CD4-positive, CD25-positive, alpha-beta regulatory T cell (primary cell): ENCODE measurements at regions not wholly inside any gene's neighbourhood (a gene's known extent, or its start where the extent isn't known, plus 50 kb on each side); places are given as distances from the start of the nearest gene placed in this dataset.

Source experiments
- ATAC-seq, 2 donors: fragments of 150-1000 bp; cut with Tn5 transposase; one replicate each; pipeline ENCODE4 v1.10.0; 2021; ENCODE audit warnings: low read depth in 2 of 2, moderate number of reproducible peaks in 2 of 2, moderate library complexity in 1 of 2
- DNase-seq, 3 donors: peaks; one replicate each; pipeline versions ENCODE4 v3.0.0 to v3.0.0-alpha.2; 2012 to 2022; ENCODE audit warnings: mixed read lengths in 1 of 3
- H3K27ac ChIP-seq: one replicate; pipeline ENCODE4 v1.7.0; 2013; ENCODE audit warnings: mild to moderate bottlenecking, low read length; ENCODE audit not compliant: insufficient read depth, poor library complexity, severe bottlenecking
- H3K27me3 ChIP-seq: one replicate; pipeline ENCODE4 v1.7.0; 2013; ENCODE audit warnings: low read length; ENCODE audit not compliant: control insufficient read depth, insufficient read depth
- H3K36me3 ChIP-seq: one replicate; pipeline ENCODE4 v1.7.0; 2013; ENCODE audit warnings: mild to moderate bottlenecking, low read length, moderate library complexity; ENCODE audit not compliant: control insufficient read depth, insufficient read depth
- H3K4me1 ChIP-seq: 2 replicates; pipeline ENCODE4 v1.7.0; 2013; ENCODE audit warnings: mild to moderate bottlenecking, low read length; ENCODE audit not compliant: insufficient read depth, control insufficient read depth, poor library complexity, severe bottlenecking
- H3K4me3 ChIP-seq: one replicate; pipeline ENCODE4 v1.7.0; 2013; ENCODE audit warnings: low read depth, mild to moderate bottlenecking, low read length, moderate library complexity
- H3K9me3 ChIP-seq, 2 experiments: 1 replicate in 1 of 2; 2 replicates in 1 of 2; pipeline ENCODE4 v1.7.0; 2013; ENCODE audit warnings: low read length in 2 of 2, mild to moderate bottlenecking in 1 of 2, moderate library complexity in 1 of 2; ENCODE audit not compliant: control insufficient read depth in 2 of 2
- H3K27ac Mint-ChIP-seq, 3 donors: one replicate each; pipeline ENCODE4 v1.8.0; 2020 to 2022; ENCODE audit warnings: mild to moderate bottlenecking in 3 of 3, mixed read lengths in 3 of 3, moderate library complexity in 2 of 3
- H3K27me3 Mint-ChIP-seq: one replicate; pipeline ENCODE4 v1.8.0; 2022; ENCODE audit warnings: mild to moderate bottlenecking, mixed read lengths
- H3K36me3 Mint-ChIP-seq: one replicate; pipeline ENCODE4 v1.8.0; 2020; ENCODE audit warnings: mixed read lengths
- H3K4me1 Mint-ChIP-seq, 4 donors: one replicate each; pipeline ENCODE4 v1.8.0; 2020 to 2022; ENCODE audit warnings: mixed read lengths in 4 of 4, mild to moderate bottlenecking in 1 of 4
- H3K4me3 Mint-ChIP-seq, 4 donors: one replicate each; pipeline ENCODE4 v1.8.0; 2020 to 2022; ENCODE audit warnings: mild to moderate bottlenecking in 4 of 4, mixed read lengths in 4 of 4, moderate library complexity in 3 of 4
- H3K9me3 Mint-ChIP-seq, 7 donors: one replicate each; pipeline ENCODE4 v1.8.0; 2020 to 2022; ENCODE audit warnings: mixed read lengths in 7 of 7, mild to moderate bottlenecking in 3 of 7, moderate library complexity in 2 of 7

GRCh38 chr1:57800376-57800775 is 376.5 kb upstream of the DAB1 start:
- H3K9me3 Mint-ChIP-seq, result peaks cover 0 to 3% (median 0%) of the 10 kb centered on the region in 7 donors
- ATAC-seq, result no peak
- H3K27ac ChIP-seq, result no peak overlapping the region
- H3K4me1 ChIP-seq, result no peaks in the 10 kb centered on the region
- no peaks in the 10 kb centered on the region for H3K36me3 Mint-ChIP-seq
- no peaks in the 10 kb centered on the region for H3K9me3 ChIP-seq
- no peaks in the 10 kb centered on the region for H3K27me3 ChIP-seq
- no peak overlapping the region for H3K4me3 Mint-ChIP-seq
- no peak overlapping the region for H3K4me3 ChIP-seq
- no peak overlapping the region for H3K27ac Mint-ChIP-seq
- H3K27me3 Mint-ChIP-seq, result no peaks in the 10 kb centered on the region
- no peak for DNase-seq
- H3K36me3 ChIP-seq, result no peaks in the 10 kb centered on the region
- no peaks in the 10 kb centered on the region for H3K4me1 Mint-ChIP-seq

DNA sequence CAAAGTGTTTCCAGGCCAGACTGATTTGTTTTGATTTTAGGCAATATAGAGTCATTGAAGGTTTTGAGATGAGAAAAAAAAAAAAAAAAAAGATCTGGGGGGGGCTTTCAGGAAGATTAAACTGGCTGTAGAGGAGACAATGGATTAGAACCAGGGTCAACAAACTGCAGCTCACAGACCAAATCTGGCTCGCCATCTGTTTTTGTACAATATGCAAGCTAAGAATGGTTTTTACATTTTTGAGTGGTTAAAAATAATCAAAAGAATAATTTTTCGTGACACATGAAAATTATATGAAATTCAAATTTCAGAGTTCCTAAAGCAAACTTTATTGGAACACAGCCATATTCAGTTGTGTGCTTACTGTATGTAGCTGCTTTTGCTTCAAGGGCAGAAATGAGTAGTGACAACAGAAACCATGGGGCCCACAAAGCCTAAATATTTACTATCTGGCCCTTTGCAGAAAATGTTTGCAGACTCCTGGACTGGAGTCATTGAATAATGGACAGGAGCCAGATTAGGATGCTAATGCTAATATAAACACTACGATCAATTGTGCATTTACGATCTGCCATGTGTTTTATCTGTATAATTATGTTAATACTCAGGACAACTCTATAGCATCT is 375.7 kb upstream of the DAB1 start:
- H3K36me3 ChIP-seq, result no peaks in the 10 kb centered on the region
- no peak overlapping the region for H3K27ac ChIP-seq
- no peak for DNase-seq
- H3K9me3 Mint-ChIP-seq, result peaks cover 0 to 3% (median 0%) of the 10 kb centered on the region in 7 donors
- no peaks in the 10 kb centered on the region for H3K9me3 ChIP-seq
- ATAC-seq, result no peak
- no peaks in the 10 kb centered on the region for H3K4me1 Mint-ChIP-seq
- no peak overlapping the region for H3K4me3 ChIP-seq
- H3K27me3 ChIP-seq, result no peaks in the 10 kb centered on the region
- H3K4me1 ChIP-seq, result no peaks in the 10 kb centered on the region
- H3K27ac Mint-ChIP-seq, result no peak overlapping the region
- no peaks in the 10 kb centered on the region for H3K27me3 Mint-ChIP-seq
- H3K4me3 Mint-ChIP-seq, result no peak overlapping the region
- no peaks in the 10 kb centered on the region for H3K36me3 Mint-ChIP-seq

- Histone ChIP-seq H3K9me3 (no peaks in the 10 kb centered on the region), H3K36me3 (no peaks in the 10 kb centered on the region), H3K4me3 (no peak overlapping the region), H3K27me3 (no peaks in the 10 kb centered on the region), H3K27ac (no peak overlapping the region), H3K4me1 (no peaks in the 10 kb centered on the region)
- Mint-ChIP-seq H3K9me3 (peaks cover 0 to 3% (median 0%) of the 10 kb centered on the region in 7 donors), H3K27me3 (no peaks in the 10 kb centered on the region), H3K4me3 (no peak overlapping the region), H3K27ac (no peak overlapping the region), H3K36me3 (no peaks in the 10 kb centered on the region), H3K4me1 (no peaks in the 10 kb centered on the region)
- ATAC-seq, result no peak
- no peak for DNase-seq
Measured at GRCh38 chr1:57798543-57798942, 374.7 kb upstream of the DAB1 start.

DNA sequence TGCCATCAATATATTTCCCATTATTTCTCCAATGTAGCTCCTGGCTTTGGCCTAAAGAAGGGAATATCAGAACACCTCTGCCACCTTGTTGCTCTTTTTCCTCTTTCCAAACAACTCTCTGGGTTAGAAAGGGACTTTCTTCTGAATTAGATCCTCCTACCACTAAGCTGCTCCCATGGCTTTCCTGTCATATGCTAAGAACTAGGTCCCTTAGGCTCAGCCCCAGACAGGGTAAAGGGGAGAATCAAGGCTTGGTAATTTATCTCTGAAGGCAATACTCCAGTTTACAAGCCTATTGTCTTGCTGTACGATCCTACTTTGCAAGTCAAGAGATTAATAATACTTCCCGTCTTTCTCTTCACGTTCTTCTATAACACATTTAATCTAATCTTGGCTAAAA is 373.2 kb upstream of the DAB1 start:
- DNase-seq (no peak), ATAC-seq (no peak)
- Histone ChIP-seq H3K27ac (no peak overlapping the region), H3K36me3 (no peaks in the 10 kb centered on the region), H3K27me3 (no peaks in the 10 kb centered on the region), H3K4me1 (no peaks in the 10 kb centered on the region), H3K4me3 (no peak overlapping the region), H3K9me3 (no peaks in the 10 kb centered on the region)
- Mint-ChIP-seq H3K4me3 (no peak overlapping the region), H3K27me3 (no peaks in the 10 kb centered on the region), H3K4me1 (no peaks in the 10 kb centered on the region), H3K27ac (no peak overlapping the region), H3K9me3 (peaks cover 0 to 3% (median 1%) of the 10 kb centered on the region in 7 donors), H3K36me3 (no peaks in the 10 kb centered on the region)

DNA sequence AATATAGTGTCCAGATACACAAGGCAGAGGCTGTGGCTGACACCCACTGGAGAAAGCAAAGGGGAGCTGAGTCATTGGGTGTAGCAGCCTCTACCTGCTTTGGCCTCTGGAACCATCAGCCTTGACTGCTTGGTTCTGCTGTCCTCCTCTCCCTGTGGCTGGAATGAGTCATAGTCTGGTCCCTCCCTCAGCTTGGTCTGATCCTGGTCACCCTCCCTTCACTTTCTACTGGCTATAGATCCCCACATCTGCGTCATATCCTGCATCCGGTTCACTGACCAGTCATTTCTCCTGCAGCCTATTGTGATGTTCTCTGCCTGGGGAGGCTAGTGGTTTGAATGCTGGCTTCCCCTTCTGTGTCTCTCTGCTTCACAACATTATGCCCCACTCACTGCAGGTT is 372.8 kb upstream of the DAB1 start:
- no peaks in the 10 kb centered on the region for H3K4me1 ChIP-seq
- no peaks in the 10 kb centered on the region for H3K27me3 Mint-ChIP-seq
- ATAC-seq (no peak), DNase-seq (no peak)
- no peaks in the 10 kb centered on the region for H3K36me3 ChIP-seq
- H3K4me1 Mint-ChIP-seq, result no peaks in the 10 kb centered on the region
- no peak overlapping the region for H3K27ac ChIP-seq
- H3K27ac Mint-ChIP-seq, result no peak overlapping the region
- H3K27me3 ChIP-seq, result no peaks in the 10 kb centered on the region
- no peaks in the 10 kb centered on the region for H3K9me3 ChIP-seq
- H3K4me3 ChIP-seq, result no peak overlapping the region
- H3K4me3 Mint-ChIP-seq, result no peak overlapping the region
- no peaks in the 10 kb centered on the region for H3K36me3 Mint-ChIP-seq
- H3K9me3 Mint-ChIP-seq, result peaks cover 0 to 3% (median 0%) of the 10 kb centered on the region in 7 donors

DNA sequence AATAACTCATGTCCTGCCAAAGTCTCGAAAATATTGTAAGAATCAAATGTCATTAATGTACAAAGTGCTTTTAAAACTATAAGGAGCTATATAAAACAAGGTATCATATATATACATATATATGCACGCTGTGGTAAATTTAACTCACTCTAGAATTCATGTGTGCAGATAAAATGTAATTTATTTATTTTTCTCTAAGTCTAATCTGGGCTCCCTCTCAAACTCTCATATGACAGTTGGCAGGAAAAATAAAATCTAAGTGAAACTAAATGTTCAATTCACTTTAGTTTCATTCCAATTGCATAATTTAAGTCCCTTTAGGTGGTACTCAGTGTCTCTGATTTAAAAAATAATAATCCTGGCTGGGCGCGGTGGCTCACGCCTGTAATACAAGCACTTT is 372.0 kb upstream of the DAB1 start:
- H3K27ac Mint-ChIP-seq, result no peak overlapping the region
- ATAC-seq, result no peak
- Histone ChIP-seq H3K9me3 (no peaks in the 10 kb centered on the region), H3K27me3 (no peaks in the 10 kb centered on the region), H3K36me3 (no peaks in the 10 kb centered on the region), H3K27ac (no peak overlapping the region), H3K4me3 (no peak overlapping the region), H3K4me1 (no peaks in the 10 kb centered on the region)
- H3K9me3 Mint-ChIP-seq, result peaks cover 0 to 3% (median 0%) of the 10 kb centered on the region in 7 donors
- H3K4me3 Mint-ChIP-seq, result no peak overlapping the region
- H3K36me3 Mint-ChIP-seq, result no peaks in the 10 kb centered on the region
- H3K4me1 Mint-ChIP-seq, result no peaks in the 10 kb centered on the region
- DNase-seq, result no peak
- H3K27me3 Mint-ChIP-seq, result no peaks in the 10 kb centered on the region

GRCh38 chr1:57794078-57794477 is 370.2 kb upstream of the DAB1 start:
- no peaks in the 10 kb centered on the region for H3K36me3 Mint-ChIP-seq
- ATAC-seq (no peak), DNase-seq (no peak)
- Histone ChIP-seq H3K27me3 (no peaks in the 10 kb centered on the region), H3K4me3 (no peak overlapping the region), H3K9me3 (no peaks in the 10 kb centered on the region), H3K27ac (no peak overlapping the region), H3K36me3 (no peaks in the 10 kb centered on the region), H3K4me1 (no peaks in the 10 kb centered on the region)
- peaks cover 0 to 4% (median 0%) of the 10 kb centered on the region in 7 donors for H3K9me3 Mint-ChIP-seq
- H3K4me3 Mint-ChIP-seq, result no peak overlapping the region
- H3K27me3 Mint-ChIP-seq, result no peaks in the 10 kb centered on the region
- no peak overlapping the region for H3K27ac Mint-ChIP-seq
- no peaks in the 10 kb centered on the region for H3K4me1 Mint-ChIP-seq

DNA sequence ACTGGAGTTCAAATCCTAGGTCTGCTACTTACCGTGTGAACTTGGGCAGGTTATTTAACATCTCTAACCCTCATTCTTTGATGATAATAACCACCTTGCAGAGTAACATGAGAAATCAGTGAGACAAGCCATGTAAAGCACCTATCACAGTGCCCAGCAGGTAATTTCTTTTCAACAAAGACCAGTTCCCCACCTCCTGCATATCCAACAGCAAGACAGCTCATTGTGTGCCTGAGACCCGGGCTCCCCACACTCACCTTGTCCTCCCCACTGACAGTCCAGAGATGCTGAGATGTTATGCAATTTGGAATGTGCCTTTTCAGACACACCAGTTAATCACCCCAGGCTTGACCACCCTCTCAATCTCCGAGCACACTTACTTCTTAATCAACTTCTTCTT is 367.6 kb upstream of the DAB1 start:
- Histone ChIP-seq H3K4me1 (no peaks in the 10 kb centered on the region), H3K9me3 (no peaks in the 10 kb centered on the region), H3K27ac (no peak overlapping the region), H3K4me3 (no peak overlapping the region), H3K36me3 (no peaks in the 10 kb centered on the region), H3K27me3 (no peaks in the 10 kb centered on the region)
- Mint-ChIP-seq H3K27ac (no peak overlapping the region), H3K27me3 (no peaks in the 10 kb centered on the region), H3K4me1 (no peaks in the 10 kb centered on the region), H3K9me3 (peaks cover 0 to 4% (median 0%) of the 10 kb centered on the region in 7 donors), H3K4me3 (no peak overlapping the region), H3K36me3 (no peaks in the 10 kb centered on the region)
- no peak for DNase-seq
- no peak for ATAC-seq
